OCI-LY7 (cell line): ENCODE measurements at regions not wholly inside any gene's neighbourhood (a gene's known extent, or its start where the extent isn't known, plus 50 kb on each side); places are given as distances from the start of the nearest gene placed in this dataset.

ENCODE experiments used
- BruUV-seq: library from RNA; stranded (reverse); fragments of 400-500 nt; replicated peaks from 2 replicates; lab custom pipeline; 2021; lab: Mats Ljungman, UMichigan
- CTCF ChIA-PET: fragments of 300-600 bp; sonication (Branson Sonifier 250); formaldehyde crosslinking; loops from one replicate; lab custom pipeline; 2022; ENCODE audit warnings: antibody characterized with exemption; ENCODE audit not compliant: unreplicated experiment; lab: Charles Lee
- POLR2A ChIA-PET: fragments of 300-600 bp; sonication (Branson Sonifier 250); formaldehyde crosslinking; loops from one replicate; lab custom pipeline; 2022; ENCODE audit warnings: antibody characterized with exemption; lab: Charles Lee
- DNase-seq: peaks from one replicate; pipeline ENCODE4 v3.0.0-alpha.2; 2015; ENCODE audit warnings: low spot score
- H2AFZ ChIP-seq: fragments of 200-600 bp; sonication (generic), shearing (Covaris generic); 2 replicates; pipeline ENCODE4 v1.6.1; 2014; ENCODE audit warnings: mild to moderate bottlenecking, antibody characterized with exemption, low read length, moderate library complexity
- H3K27ac ChIP-seq: fragments of 200-600 bp; sonication (generic); 2 replicates; pipeline ENCODE4 v1.5.1; 2014; ENCODE audit warnings: mixed run types, low read depth, mild to moderate bottlenecking, moderate library complexity, low read length, inconsistent platforms; ENCODE audit not compliant: poor library complexity, severe bottlenecking
- H3K36me3 ChIP-seq: fragments of 200-600 bp; sonication (generic); 2 replicates; pipeline ENCODE4 v1.6.1; 2014; ENCODE audit warnings: mild to moderate bottlenecking, antibody characterized with exemption, low read length, moderate library complexity, mixed read lengths; ENCODE audit not compliant: insufficient read depth
- H3K4me1 ChIP-seq: fragments of 200-600 bp; sonication (generic); 2 replicates; pipeline ENCODE4 v1.5.1; 2014; ENCODE audit warnings: mild to moderate bottlenecking, low read length; ENCODE audit not compliant: insufficient read depth, poor library complexity, severe bottlenecking
- H3K4me2 ChIP-seq: fragments of 200-600 bp; sonication (generic); 2 replicates; pipeline ENCODE4 v1.6.1; 2014; ENCODE audit warnings: mild to moderate bottlenecking, low read length
- H3K4me3 ChIP-seq: fragments of 200-600 bp; sonication (generic); 2 replicates; pipeline ENCODE4 v1.5.1; 2014; ENCODE audit warnings: mild to moderate bottlenecking, low read depth, low read length; ENCODE audit not compliant: poor library complexity, severe bottlenecking
- H3K79me2 ChIP-seq: fragments of 200-600 bp; sonication (generic); 2 replicates; pipeline ENCODE4 v1.6.1; 2016; ENCODE audit warnings: low read depth, mild to moderate bottlenecking, low read length, moderate library complexity, mixed read lengths; ENCODE audit not compliant: insufficient read depth
- H3K9me2 ChIP-seq: fragments of 200-600 bp; sonication (generic); 2 replicates; pipeline ENCODE4 v1.6.1; 2016; ENCODE audit warnings: mild to moderate bottlenecking, low read length, mixed read lengths; ENCODE audit not compliant: insufficient read depth
- H3K9me3 ChIP-seq: fragments of 200-600 bp; sonication (generic); 2 replicates; pipeline ENCODE4 v1.6.1; 2014; ENCODE audit warnings: mild to moderate bottlenecking, mixed run types, low read length, mixed read lengths
- H4K20me1 ChIP-seq: fragments of 200-600 bp; sonication (generic); 2 replicates; pipeline ENCODE4 v1.6.1; 2014; ENCODE audit warnings: mild to moderate bottlenecking, antibody characterized with exemption, low read length, moderate library complexity, mixed read lengths; ENCODE audit not compliant: insufficient read depth
- CTCF ChIP-seq: fragments of 200-600 bp; sonication (generic); conservative IDR thresholded peaks from 2 replicates; pipeline ENCODE4 v1.5.1; 2014; ENCODE audit warnings: mild to moderate bottlenecking, antibody characterized with exemption, low read length, moderate library complexity, mixed read lengths
- EZH2phosphoT487 ChIP-seq: fragments of 200-600 bp; sonication (generic); IDR thresholded peaks from 2 replicates; pipeline ENCODE4 v1.6.1; 2018; ENCODE audit warnings: low read depth, borderline replicate concordance, mild to moderate bottlenecking, mixed run types, antibody characterized with exemption, low read length, moderate library complexity, mixed read lengths
- intact Hi-C: fragments of 100-400 bp; cut with micrococcal nuclease; formaldehyde crosslinking; loops from one replicate; pipeline ENCODE4 v1.10.0; 2022; ENCODE audit not compliant: unreplicated experiment

- Histone ChIP-seq H3K9me3 (no peaks in the 10 kb centered on the region), H2AFZ (no peak overlapping the region), H3K36me3 (no peaks in the 10 kb centered on the region), H3K79me2 (no peaks in the 10 kb centered on the region), H4K20me1 (no peaks in the 10 kb centered on the region), H3K4me2 (no peak overlapping the region), H3K27ac (no peak overlapping the region), H3K9me2 (no peaks in the 10 kb centered on the region), H3K4me3 (no peak overlapping the region), H3K4me1 (no peaks in the 10 kb centered on the region)
- BruUV-seq, result no TSS peak
- TF ChIP-seq EZH2phosphoT487 (no peak), CTCF (no peak)
- intact Hi-C loops, result no loop called here
- CTCF ChIA-PET, result no interaction called here
- POLR2A ChIA-PET, result interaction anchor here (0.5 to 1.0 kb wide), 2 partner anchors 19 to 23 kb away, joined by 3 read pairs; no protein-coding TSS in a partner anchor
- no peak for DNase-seq
Observed at GRCh38 chr14:40058901-40059897, 627.0 kb upstream of the FBXO33 start.

- H2AFZ ChIP-seq, result no peak overlapping the region
- H3K27ac ChIP-seq, result no peak overlapping the region
- POLR2A ChIA-PET, result interaction anchor here (1.3 kb wide), 1 partner anchor 9 kb away, joined by 9 read pairs; no protein-coding TSS in a partner anchor
- H4K20me1 ChIP-seq, result no peaks in the 10 kb centered on the region
- H3K36me3 ChIP-seq, result no peaks in the 10 kb centered on the region
- CTCF ChIA-PET, result no interaction called here
- no peaks in the 10 kb centered on the region for H3K9me3 ChIP-seq
- no peak for DNase-seq
- no peak overlapping the region for H3K4me3 ChIP-seq
- H3K79me2 ChIP-seq, result no peaks in the 10 kb centered on the region
- TF ChIP-seq CTCF (no peak), EZH2phosphoT487 (no peak)
- no peak overlapping the region for H3K4me2 ChIP-seq
- H3K9me2 ChIP-seq, result no peaks in the 10 kb centered on the region
- intact Hi-C loops, result no loop called here
- H3K4me1 ChIP-seq, result no peaks in the 10 kb centered on the region
- no TSS peak for BruUV-seq
Observed at GRCh38 chr14:40053416-40053815, 621.2 kb upstream of the FBXO33 start.

GRCh38 chr14:40028991-40029390, 596.8 kb upstream of the FBXO33 start:
- no peak overlapping the region for H2AFZ ChIP-seq
- TF ChIP-seq CTCF (no peak), EZH2phosphoT487 (no peak)
- no peaks in the 10 kb centered on the region for H3K4me1 ChIP-seq
- intact Hi-C loops, result no loop called here
- no peaks in the 10 kb centered on the region for H3K36me3 ChIP-seq
- POLR2A ChIA-PET, result no interaction called here
- CTCF ChIA-PET, result no interaction called here
- H3K4me2 ChIP-seq, result no peak overlapping the region
- BruUV-seq, result no TSS peak
- no peak overlapping the region for H3K4me3 ChIP-seq
- no peak for DNase-seq
- H4K20me1 ChIP-seq, result no peaks in the 10 kb centered on the region
- H3K9me2 ChIP-seq, result no peaks in the 10 kb centered on the region
- H3K9me3 ChIP-seq, result no peaks in the 10 kb centered on the region
- H3K79me2 ChIP-seq, result no peaks in the 10 kb centered on the region; the same call in 1 of the 2 replicates
- no peak overlapping the region for H3K27ac ChIP-seq
